Right lobe of liver (tissue), 6 donors: ENCODE measurements at regions not wholly inside any gene's neighbourhood (a gene's known extent, or its start where the extent isn't known, plus 50 kb on each side); places are given as distances from the start of the nearest gene placed in this dataset.
A peak's percentile ranks its signal among the peaks of the same experiment; 100 is the strongest.

Source experiments
- ATAC-seq, 4 donors: fragments of 200-7000 bp; cut with Tn5 transposase; one replicate each; pipeline ENCODE4 v1.9.1; 2020; ENCODE audit warnings: mild to moderate bottlenecking in 4 of 4, moderate library complexity in 4 of 4
- DNase-seq, 3 donors: peaks; one replicate each; pipeline ENCODE4 v3.0.0-alpha.2; 2020
- H3K27ac ChIP-seq, 3 donors: fragments of 200-600 bp; one replicate each; pipeline ENCODE4 v1.8.0; 2022
- H3K27me3 ChIP-seq, 2 donors: fragments of 200-600 bp; one replicate each; pipeline ENCODE4 v1.8.0; 2022
- H3K36me3 ChIP-seq, 4 donors: fragments of 200-600 bp; sonication (generic) in 1 of 4; one replicate each; pipeline versions ENCODE4 v1.5.1 to v1.8.0; 2017 to 2022; ENCODE audit warnings: control low read depth in 1 of 4
- H3K4me1 ChIP-seq, 4 donors: fragments of 200-600 bp; sonication (generic) in 1 of 4; one replicate each; pipeline versions ENCODE4 v1.5.1 to v1.8.0; 2017 to 2022; ENCODE audit warnings: control low read depth in 1 of 4
- H3K4me3 ChIP-seq, 3 donors: fragments of 200-600 bp; one replicate each; pipeline ENCODE4 v1.8.0; 2022
- H3K9me3 ChIP-seq, 4 donors: fragments of 200-600 bp; sonication (generic) in 1 of 4; one replicate each; pipeline versions ENCODE4 v1.5.1 to v1.8.0; 2017 to 2022; ENCODE audit warnings: control low read depth in 1 of 4
- CTCF ChIP-seq, 4 donors: fragments of 200-600 bp in 3 of 4; fragments of 450-650 bp in 1 of 4; IDR thresholded peaks; one replicate each; pipeline versions ENCODE4 v1.5.1 to v1.8.0; 2016 to 2022; ENCODE audit warnings: antibody characterized with exemption in 4 of 4, mild to moderate bottlenecking in 2 of 4
- POLR2A ChIP-seq: fragments of 450-650 bp; IDR thresholded peaks from one replicate; pipeline ENCODE4 v1.6.1; 2017; ENCODE audit warnings: antibody characterized with exemption, mild to moderate bottlenecking
- WGBS: methylation state at CpG from one replicate; pipeline ENCODE4 v1.1.6; 2018; ENCODE audit warnings: low coverage, low lambda C conversion rate; ENCODE audit not compliant: insufficient coverage; ENCODE audit errors: missing lambda C conversion rate; 5-methylcytosine and 5-hydroxymethylcytosine counted together
- intact Hi-C, 2 donors: fragments of 100-400 bp; cut with DNase I; formaldehyde crosslinking; loops; one replicate each; pipeline versions ENCODE4 v1.11.2 to v1.14.1; 2022
- donor health status: DM: no; HTN: yes; CAD: no.
- donor health status: DM: no; HTN: no; CAD: no.
- donor health status: DM: no; HTN: no; CAD: no.
- donor health status: DM: no; HTN: yes; CAD: no.
- donor health status: DM: no; HTN: yes; CAD: no.

GRCh38 chr1:13889495-13889894, 189.5 kb downstream of the PRDM2 start:
- peaks cover 0 to 4% (median 0%) of the 10 kb centered on the region in 4 donors for H3K4me1 ChIP-seq
- H3K4me3 ChIP-seq, result no peak overlapping the region
- H3K36me3 ChIP-seq, result no peaks in the 10 kb centered on the region
- WGBS, result 23% methylated on average over 3 of the region's 3 CpGs
- TF ChIP-seq POLR2A (no peak), CTCF (IDR thresholded peaks at IDR 0.05) (no peak)
- DNase-seq, result no peak
- H3K27me3 ChIP-seq, result peaks cover 0 to 6% of the 10 kb centered on the region in 2 donors
- H3K9me3 ChIP-seq, result no peaks in the 10 kb centered on the region
- ATAC-seq, result no peak
- no peak overlapping the region for H3K27ac ChIP-seq
- intact Hi-C loops, result no loop called here

GRCh38 chr1:13890766-13891165, 190.8 kb downstream of the PRDM2 start:
- DNase-seq (no peak), ATAC-seq (no peak)
- H3K9me3 ChIP-seq, result no peaks in the 10 kb centered on the region
- peaks cover 0 to 4% (median 0%) of the 10 kb centered on the region in 4 donors for H3K4me1 ChIP-seq
- intact Hi-C loops, result no loop called here
- H3K27ac ChIP-seq, result no peak overlapping the region
- no peak for TF ChIP-seq POLR2A
- no peak for TF ChIP-seq CTCF (IDR thresholded peaks at IDR 0.05)
- no peak overlapping the region for H3K4me3 ChIP-seq
- 88% methylated on average over 2 of the region's 2 CpGs for WGBS
- no peaks in the 10 kb centered on the region for H3K36me3 ChIP-seq
- peaks cover 0 to 6% of the 10 kb centered on the region in 2 donors for H3K27me3 ChIP-seq

- intact Hi-C loops, result no loop called here
- 8% methylated on average over 6 of the region's 7 CpGs for WGBS
- Histone ChIP-seq H3K4me3 (no peak overlapping the region), H3K27me3 (peaks cover 0 to 6% of the 10 kb centered on the region in 2 donors), H3K36me3 (no peaks in the 10 kb centered on the region), H3K27ac (no peak overlapping the region), H3K9me3 (no peaks in the 10 kb centered on the region), H3K4me1 (peaks cover 0 to 4% (median 0%) of the 10 kb centered on the region in 4 donors)
- TF ChIP-seq CTCF (IDR thresholded peaks at IDR 0.05) (no peak), POLR2A (no peak)
- DNase-seq (no peak), ATAC-seq (no peak)
These were observed 192.2 kb downstream of the PRDM2 start for GRCh38 chr1:13892198-13892597.

GRCh38 chr1:13892671-13893325, 192.8 kb downstream of the PRDM2 start:
- intact Hi-C loops, result no loop called here
- peaks cover 0 to 6% of the 10 kb centered on the region in 2 donors for H3K27me3 ChIP-seq
- TF ChIP-seq POLR2A, result no peak
- TF ChIP-seq CTCF (IDR thresholded peaks at IDR 0.05), result no peak
- no peak overlapping the region for H3K27ac ChIP-seq
- H3K4me3 ChIP-seq, result no peak overlapping the region
- H3K36me3 ChIP-seq, result no peaks in the 10 kb centered on the region
- DNase-seq (no peak), ATAC-seq (peak in 1 of 4 donors; percentile 43)
- no peaks in the 10 kb centered on the region for H3K9me3 ChIP-seq
- H3K4me1 ChIP-seq, result peaks cover 0 to 4% (median 0%) of the 10 kb centered on the region in 4 donors
- WGBS, result 0% methylated on average over 17 of the region's 57 CpGs
